ENCODE measurements at regions not wholly inside any gene's neighbourhood (a gene's known extent, or its start where the extent isn't known, plus 50 kb on each side); places are given as distances from the start of the nearest gene placed in this dataset.

DNA sequence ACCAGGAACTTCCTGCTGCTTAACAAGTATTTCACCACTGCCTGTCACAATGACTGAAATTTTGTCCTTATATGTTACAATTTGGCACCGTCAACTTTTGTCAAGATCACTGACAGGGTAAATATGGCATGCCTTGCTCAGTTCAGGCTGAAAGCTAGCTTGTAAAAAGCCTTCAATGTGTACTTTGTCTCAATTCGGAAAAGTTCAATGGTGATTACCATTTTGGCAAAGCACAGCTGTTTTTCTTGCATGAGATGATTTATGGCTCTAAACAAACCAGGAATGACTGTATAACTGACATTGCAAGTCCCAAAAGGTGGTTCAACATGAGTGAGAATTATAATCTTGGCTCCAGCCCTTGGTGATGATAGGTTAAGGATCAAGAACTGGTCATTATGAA, 1255.2 kb downstream of the CNTNAP5 start:
- DNase-seq (ENCODE audit: low spot score) = no peak

DNA sequence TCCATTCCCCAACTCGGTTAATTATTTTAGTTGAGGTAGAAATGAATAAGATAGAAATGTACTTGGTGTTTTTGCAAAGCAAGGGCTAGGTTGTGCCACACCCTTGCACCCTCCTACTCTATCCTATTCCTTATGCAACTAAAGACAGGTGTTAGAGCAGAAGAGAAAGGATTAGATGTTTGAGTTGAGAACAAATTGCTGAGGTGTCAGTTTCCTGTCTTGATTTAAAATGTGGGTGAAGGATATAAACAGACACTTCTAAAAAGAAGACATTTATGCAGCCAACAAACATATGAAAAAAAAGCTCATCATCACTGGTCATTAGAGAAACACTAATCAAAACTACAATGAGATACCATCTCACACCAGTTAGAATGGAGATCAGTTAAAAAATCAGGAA, 1256.2 kb downstream of the CNTNAP5 start:
- no peaks in the 10 kb centered on the region for H3K9me2 ChIP-seq (replicated peaks; ENCODE audit: insufficient read depth)
- H3K79me2 ChIP-seq = no peaks in the 10 kb centered on the region
- no peak overlapping the region for H2AFZ ChIP-seq
- no peaks in the 10 kb centered on the region for H3K27me3 ChIP-seq
- no peak overlapping the region for H3K27ac ChIP-seq
- 93% methylated on average over 1 of the region's 1 CpG for WGBS (ENCODE audit: low lambda C conversion rate, missing lambda C conversion rate)
- H3K4me1 ChIP-seq (ENCODE audit: insufficient read depth) = no peaks in the 10 kb centered on the region
- no peak overlapping the region for H3K4me2 ChIP-seq
- TF ChIP-seq, protein P1, sequence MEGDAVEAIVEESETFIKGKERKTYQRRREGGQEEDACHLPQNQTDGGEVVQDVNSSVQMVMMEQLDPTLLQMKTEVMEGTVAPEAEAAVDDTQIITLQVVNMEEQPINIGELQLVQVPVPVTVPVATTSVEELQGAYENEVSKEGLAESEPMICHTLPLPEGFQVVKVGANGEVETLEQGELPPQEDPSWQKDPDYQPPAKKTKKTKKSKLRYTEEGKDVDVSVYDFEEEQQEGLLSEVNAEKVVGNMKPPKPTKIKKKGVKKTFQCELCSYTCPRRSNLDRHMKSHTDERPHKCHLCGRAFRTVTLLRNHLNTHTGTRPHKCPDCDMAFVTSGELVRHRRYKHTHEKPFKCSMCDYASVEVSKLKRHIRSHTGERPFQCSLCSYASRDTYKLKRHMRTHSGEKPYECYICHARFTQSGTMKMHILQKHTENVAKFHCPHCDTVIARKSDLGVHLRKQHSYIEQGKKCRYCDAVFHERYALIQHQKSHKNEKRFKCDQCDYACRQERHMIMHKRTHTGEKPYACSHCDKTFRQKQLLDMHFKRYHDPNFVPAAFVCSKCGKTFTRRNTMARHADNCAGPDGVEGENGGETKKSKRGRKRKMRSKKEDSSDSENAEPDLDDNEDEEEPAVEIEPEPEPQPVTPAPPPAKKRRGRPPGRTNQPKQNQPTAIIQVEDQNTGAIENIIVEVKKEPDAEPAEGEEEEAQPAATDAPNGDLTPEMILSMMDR (IDR thresholded peaks at IDR 0.05; ENCODE audit: poor library complexity) = no peak
- TF ChIP-seq EZH2phosphoT487 (IDR thresholded peaks at IDR 0.05; ENCODE audit: low read depth, severe bottlenecking, unreplicated experiment) = no peak
- TF ChIP-seq EZH2 (IDR thresholded peaks at IDR 0.05; ENCODE audit: borderline replicate concordance) = no peak
- H3K36me3 ChIP-seq (replicated peaks; ENCODE audit: insufficient read depth, low read depth) = no peaks in the 10 kb centered on the region
- no peaks in the 10 kb centered on the region for H3K9me3 ChIP-seq (ENCODE audit: low read depth)
- no peak overlapping the region for H3K4me3 ChIP-seq
- H4K20me1 ChIP-seq (ENCODE audit: insufficient read depth, poor library complexity, severe bottlenecking) = no peaks in the 10 kb centered on the region
- no peak for DNase-seq (ENCODE audit: low spot score)

More for the DNA sequence above, 1255.2 kb downstream of the CNTNAP5 start:
- no peak for TF ChIP-seq EZH2 (IDR thresholded peaks at IDR 0.05; ENCODE audit: borderline replicate concordance)
- no peak for TF ChIP-seq EZH2phosphoT487 (IDR thresholded peaks at IDR 0.05; ENCODE audit: low read depth, severe bottlenecking, unreplicated experiment)
- TF ChIP-seq, protein P1 (IDR thresholded peaks at IDR 0.05; ENCODE audit: poor library complexity) = no peak
- Histone ChIP-seq H2AFZ (no peak overlapping the region), H3K79me2 (no peaks in the 10 kb centered on the region), H3K27me3 (no peaks in the 10 kb centered on the region), H4K20me1 (ENCODE audit: insufficient read depth, poor library complexity, severe bottlenecking) (no peaks in the 10 kb centered on the region), H3K27ac (no peak overlapping the region), H3K4me1 (ENCODE audit: insufficient read depth) (no peaks in the 10 kb centered on the region), H3K4me2 (no peak overlapping the region), H3K9me2 (replicated peaks; ENCODE audit: insufficient read depth) (no peaks in the 10 kb centered on the region), H3K4me3 (no peak overlapping the region), H3K36me3 (replicated peaks; ENCODE audit: insufficient read depth, low read depth) (no peaks in the 10 kb centered on the region), H3K9me3 (ENCODE audit: low read depth) (no peaks in the 10 kb centered on the region)
- 76% methylated on average over 2 of the region's 2 CpGs for WGBS (ENCODE audit: low lambda C conversion rate, missing lambda C conversion rate)

DNA sequence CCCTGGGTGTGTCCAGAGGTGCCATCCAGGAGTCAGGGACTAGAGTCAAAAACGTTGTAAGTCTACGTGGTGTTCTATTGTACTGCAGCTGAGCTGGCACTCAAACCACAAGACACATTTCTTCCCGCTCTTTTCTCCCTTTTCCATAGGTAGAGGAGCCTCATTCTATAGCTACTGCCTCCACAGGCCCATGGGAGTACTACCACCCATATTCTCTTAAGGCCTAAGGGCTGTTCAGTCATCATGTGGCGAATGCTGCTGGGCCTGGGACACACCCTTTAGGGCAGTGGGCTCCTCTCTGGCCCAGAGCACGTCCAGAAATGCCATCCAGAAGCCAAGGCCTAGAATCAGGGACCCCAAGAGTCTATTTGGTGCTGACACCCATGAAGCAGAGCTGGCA, 1271.7 kb downstream of the CNTNAP5 start:
- no peaks in the 10 kb centered on the region for H3K36me3 ChIP-seq (replicated peaks; ENCODE audit: insufficient read depth, low read depth)
- no peaks in the 10 kb centered on the region for H3K27me3 ChIP-seq
- WGBS (ENCODE audit: low lambda C conversion rate, missing lambda C conversion rate) = 89% methylated on average over 5 of the region's 5 CpGs
- no peaks in the 10 kb centered on the region for H3K4me1 ChIP-seq (ENCODE audit: insufficient read depth)
- H3K27ac ChIP-seq = no peak overlapping the region
- no peaks in the 10 kb centered on the region for H4K20me1 ChIP-seq (ENCODE audit: insufficient read depth, poor library complexity, severe bottlenecking)
- H2AFZ ChIP-seq = no peak overlapping the region
- no peak for DNase-seq (ENCODE audit: low spot score)
- no peaks in the 10 kb centered on the region for H3K79me2 ChIP-seq
- H3K9me3 ChIP-seq (ENCODE audit: low read depth) = no peaks in the 10 kb centered on the region
- H3K4me3 ChIP-seq = no peak overlapping the region
- TF ChIP-seq, protein P1 (IDR thresholded peaks at IDR 0.05; ENCODE audit: poor library complexity) = no peak
- TF ChIP-seq EZH2phosphoT487 (IDR thresholded peaks at IDR 0.05; ENCODE audit: low read depth, severe bottlenecking, unreplicated experiment) = no peak
- TF ChIP-seq EZH2 (IDR thresholded peaks at IDR 0.05; ENCODE audit: borderline replicate concordance) = no peak
- no peaks in the 10 kb centered on the region for H3K9me2 ChIP-seq (replicated peaks; ENCODE audit: insufficient read depth)
- no peak overlapping the region for H3K4me2 ChIP-seq
